ENCODE measurements at regions not wholly inside any gene's neighbourhood (a gene's known extent, or its start where the extent isn't known, plus 50 kb on each side); places are given as distances from the start of the nearest gene placed in this dataset.
A peak's percentile ranks its signal among the peaks of the same experiment; 100 is the strongest.

DNA sequence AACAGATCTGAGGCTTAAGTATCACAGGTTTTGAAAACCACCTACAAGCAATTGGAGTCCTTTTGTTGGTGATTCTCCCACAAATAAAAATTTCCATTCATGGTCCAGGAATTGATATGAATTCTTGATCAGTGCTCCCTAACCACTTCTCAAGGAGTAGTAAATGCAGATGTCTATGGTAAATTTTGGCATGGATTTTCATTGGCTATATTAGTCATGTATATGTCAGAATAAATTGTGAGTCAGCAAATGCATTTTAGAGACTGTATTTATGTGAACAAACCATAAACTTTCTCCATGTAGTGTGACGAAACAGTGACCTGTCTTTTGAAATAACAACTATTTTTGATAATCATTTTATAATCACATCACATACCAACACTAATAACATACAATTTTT is 611.1 kb downstream of the HTR1A start:
- DNase-seq (ENCODE audit: low read depth), result no peak

GRCh38 chr5:63346451-63346850 is 615.8 kb downstream of the HTR1A start:
- DNase-seq (ENCODE audit: low read depth), result no peak

- no peak for DNase-seq (ENCODE audit: low read depth)
These were observed 620.8 kb downstream of the HTR1A start for GRCh38 chr5:63341442-63341841.

DNA sequence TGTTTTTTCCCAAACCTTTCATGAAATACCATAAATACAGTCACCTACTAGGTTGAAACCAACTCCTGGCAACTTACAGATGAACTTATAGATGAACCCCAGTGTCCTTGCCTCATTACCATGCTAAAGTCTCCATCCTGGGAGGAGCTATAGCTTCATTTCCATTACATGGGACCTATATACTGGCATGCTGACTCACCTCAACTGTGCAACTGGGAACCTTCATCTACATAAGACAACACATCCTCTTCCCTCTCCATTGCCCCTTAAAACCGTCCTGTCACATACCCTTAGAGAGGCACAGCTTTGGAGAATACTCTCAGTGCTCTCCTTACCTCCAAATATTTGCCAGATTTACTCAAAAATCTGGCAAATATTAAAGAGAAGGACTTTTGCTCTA is 638.3 kb downstream of the HTR1A start:
- DNase-seq (ENCODE audit: low read depth), result no peak

- no peak for DNase-seq (ENCODE audit: low read depth)
These were observed 647.7 kb downstream of the HTR1A start for GRCh38 chr5:63314551-63314950.

DNA sequence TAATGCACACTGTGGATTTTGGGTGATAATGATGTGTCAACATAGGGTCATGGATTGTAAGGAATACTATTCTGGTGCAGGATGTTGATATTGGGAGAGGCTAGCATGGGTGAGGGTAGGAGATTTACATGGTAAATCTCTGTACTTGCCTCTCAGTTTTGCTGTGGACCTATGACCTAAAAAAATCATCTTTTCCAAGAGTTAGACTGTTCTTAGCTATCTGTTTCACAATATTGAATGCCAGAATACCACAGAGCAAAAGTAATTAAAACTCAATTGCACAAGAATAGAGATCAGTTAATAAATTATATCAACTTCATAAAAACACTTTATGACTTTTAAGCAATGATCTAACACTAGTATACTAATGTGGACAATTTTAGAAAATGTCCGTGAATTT is 651.6 kb downstream of the HTR1A start:
- no peak for DNase-seq (ENCODE audit: low read depth)

- no peak for DNase-seq (ENCODE audit: low read depth)
These were observed 655.3 kb downstream of the HTR1A start for GRCh38 chr5:63306909-63307308.

GRCh38 chr5:63293317-63293716 is 668.9 kb downstream of the HTR1A start:
- no peak for DNase-seq (ENCODE audit: low read depth)

DNA sequence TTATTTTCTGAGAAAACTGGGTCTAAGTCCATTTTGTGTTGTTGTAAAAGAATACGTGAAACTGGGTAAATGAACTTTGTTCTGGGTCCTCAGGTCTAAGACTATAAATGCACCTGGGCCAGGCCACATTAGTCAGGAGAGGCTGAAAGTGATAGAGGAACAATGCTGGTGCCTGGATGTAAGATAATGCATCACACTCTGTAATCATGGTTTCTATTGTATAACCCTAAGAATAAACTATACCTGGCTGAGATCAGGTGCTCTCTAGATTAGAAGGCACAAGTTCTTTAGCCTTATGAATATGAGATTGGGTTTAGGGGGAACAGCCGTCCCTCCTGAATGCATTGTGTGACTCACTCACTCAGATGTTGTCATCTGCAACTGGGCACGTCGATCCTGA is 675.5 kb downstream of the HTR1A start:
- no peak for DNase-seq (ENCODE audit: low read depth)

DNA sequence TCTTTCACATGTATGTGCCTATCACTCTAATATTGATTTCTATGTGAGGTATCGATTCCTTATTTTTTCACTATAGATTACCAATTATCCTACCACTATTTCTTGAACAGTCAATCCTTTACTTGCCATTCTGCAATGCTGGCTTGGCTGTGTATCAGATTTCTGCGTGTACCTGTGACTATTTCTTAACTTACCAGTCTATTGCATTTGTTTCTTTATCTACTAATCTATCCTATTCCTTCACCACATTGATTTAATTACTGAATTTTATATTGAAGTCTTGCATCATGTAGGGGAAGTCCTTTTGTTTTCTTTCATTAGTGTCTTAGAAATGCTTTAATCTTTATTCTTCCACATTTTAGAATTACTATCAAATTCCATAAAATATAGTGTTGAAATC is 684.8 kb downstream of the LRRC70 start:
- no peak for DNase-seq (ENCODE audit: low read depth)

- DNase-seq (ENCODE audit: low read depth), result peak; percentile 45
These were observed 683.8 kb downstream of the LRRC70 start for GRCh38 chr5:63262185-63262981.

DNA sequence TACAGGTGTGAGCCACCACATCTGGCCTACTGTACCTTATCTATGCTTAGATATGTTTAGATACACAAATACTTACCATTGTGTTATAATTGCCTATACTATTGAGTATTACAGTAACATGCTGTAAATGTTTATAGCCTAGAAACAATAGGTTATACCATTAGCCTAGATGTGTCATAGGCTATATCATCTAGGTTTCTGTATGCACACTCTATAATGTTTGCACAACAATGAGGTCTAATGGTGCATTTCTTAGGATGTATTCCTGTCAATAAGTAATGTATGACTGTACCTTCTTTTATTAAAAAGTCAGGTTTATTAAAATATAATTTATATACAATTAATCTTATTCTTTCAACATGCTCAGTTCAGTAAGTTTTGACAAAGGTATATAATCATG is 683.1 kb downstream of the LRRC70 start:
- DNase-seq (ENCODE audit: low read depth), result no peak

- DNase-seq (ENCODE audit: low read depth), result peak; percentile 45
These were observed 677.0 kb downstream of the LRRC70 start for GRCh38 chr5:63255594-63255993.

DNA sequence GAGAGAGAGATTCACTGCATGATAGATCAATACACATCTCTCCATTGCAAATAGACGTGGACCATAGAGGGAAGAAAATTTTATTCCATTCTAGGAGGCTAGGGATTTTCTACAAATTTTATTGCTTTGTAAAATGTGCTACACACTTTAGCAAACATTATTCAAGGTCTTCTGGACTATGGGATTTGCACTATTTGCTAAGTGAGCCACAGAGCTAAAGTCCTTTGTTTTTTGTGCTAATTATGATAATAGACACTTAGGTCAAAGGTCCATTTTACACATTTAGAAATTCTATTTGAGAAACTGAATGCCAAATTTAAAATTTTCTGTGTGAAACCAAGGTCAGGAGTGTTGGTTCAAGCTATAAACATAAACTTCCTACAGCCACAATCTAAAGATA is 672.3 kb downstream of the LRRC70 start:
- no peak for DNase-seq (ENCODE audit: low read depth)

DNA sequence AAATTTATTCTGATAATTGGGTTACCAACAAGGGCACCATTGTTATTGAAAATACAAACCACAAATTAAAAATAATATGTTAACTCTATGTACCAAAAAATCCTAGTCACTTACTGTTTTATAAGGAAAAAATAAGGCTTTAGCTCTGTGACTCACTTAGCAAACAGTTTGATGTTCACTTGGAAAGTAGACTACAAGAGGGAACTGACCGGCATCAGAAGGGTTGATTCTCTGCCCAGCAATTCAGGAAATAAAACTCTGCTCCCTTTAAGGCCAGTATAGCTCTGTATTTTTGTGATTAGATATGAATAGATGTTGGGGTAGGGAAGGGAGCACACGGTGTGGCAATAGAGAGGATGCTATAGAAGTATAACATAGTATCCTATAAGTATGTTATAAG is 671.3 kb downstream of the LRRC70 start:
- no peak for DNase-seq (ENCODE audit: low read depth)

- no peak for DNase-seq (ENCODE audit: low read depth)
These were observed 669.0 kb downstream of the LRRC70 start for GRCh38 chr5:63247651-63248050.

DNA sequence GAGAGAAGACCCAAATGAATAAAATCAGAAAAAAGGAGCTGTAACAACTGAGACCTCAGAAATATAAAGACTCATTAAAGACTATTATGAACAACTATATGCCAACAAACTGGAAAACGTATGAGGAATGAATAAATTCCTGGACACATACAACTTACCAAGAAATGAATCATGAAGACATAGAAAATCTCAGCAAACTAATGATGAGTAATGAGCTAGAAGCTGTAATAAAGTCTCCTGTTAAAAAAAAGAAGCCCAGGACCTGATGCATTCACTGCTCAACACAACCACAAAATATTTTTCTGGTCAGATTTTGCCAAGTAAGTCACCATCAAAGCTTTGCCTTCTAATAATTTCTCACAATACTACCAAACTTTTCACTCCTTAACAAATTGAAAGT is 666.7 kb downstream of the LRRC70 start:
- peak; percentile 56 for DNase-seq (ENCODE audit: low read depth)

- peak; percentile 2 for DNase-seq (ENCODE audit: low read depth)
These were observed 661.6 kb downstream of the LRRC70 start for GRCh38 chr5:63240063-63240755.

- DNase-seq (ENCODE audit: low read depth), result no peak
These were observed 655.3 kb downstream of the LRRC70 start for GRCh38 chr5:63233911-63234310.

- no peak for DNase-seq (ENCODE audit: low read depth)
These were observed 654.7 kb downstream of the LRRC70 start for GRCh38 chr5:63233361-63233760.

DNA sequence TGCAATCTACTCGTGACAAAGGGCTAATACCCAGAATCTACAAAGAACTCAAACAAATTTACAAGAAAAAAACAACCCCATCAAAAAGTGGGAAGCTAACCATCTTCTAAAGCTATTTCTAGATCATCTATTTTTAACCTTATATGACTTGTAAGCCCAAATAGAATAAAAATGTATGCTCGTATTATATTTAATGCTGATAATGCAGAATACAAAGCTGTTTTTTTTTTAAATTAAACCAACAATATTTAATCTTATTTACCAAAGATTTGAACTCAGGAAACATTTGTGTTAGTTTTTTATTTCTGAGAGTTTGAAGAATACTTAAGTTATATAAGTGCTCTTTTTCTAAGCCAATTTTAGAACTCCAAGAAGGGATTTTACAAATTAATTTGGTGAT is 652.1 kb downstream of the LRRC70 start:
- DNase-seq (ENCODE audit: low read depth), result no peak

DNA sequence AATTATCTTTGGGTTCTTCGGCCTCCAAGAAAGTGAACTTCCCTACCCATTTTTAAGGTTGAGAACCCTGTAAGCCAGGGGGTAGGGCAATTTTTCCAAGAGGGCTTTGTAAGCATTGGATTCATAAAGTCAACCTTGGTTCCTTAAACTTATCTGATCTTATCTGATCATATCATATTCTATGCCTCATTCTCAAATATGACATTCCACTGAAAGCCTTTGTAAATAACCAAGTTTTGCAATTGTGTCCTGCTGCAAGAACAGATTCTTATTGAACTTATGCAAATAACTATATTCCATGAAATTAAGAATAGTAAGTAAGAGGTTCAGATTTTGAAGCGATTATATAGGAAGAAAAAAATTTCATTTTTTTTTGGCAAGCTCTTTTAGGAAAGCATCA is 649.5 kb downstream of the LRRC70 start:
- no peak for DNase-seq (ENCODE audit: low read depth)

GRCh38 chr5:63220244-63220643 is 641.6 kb downstream of the LRRC70 start:
- DNase-seq (ENCODE audit: low read depth), result no peak

Data from HT1080 (cell line).